ENCODE measurements at regions not wholly inside any gene's neighbourhood (a gene's known extent, or its start where the extent isn't known, plus 50 kb on each side); places are given as distances from the start of the nearest gene placed in this dataset.

- TF ChIP-seq CSRNP3 (CRISPR knock-in tag; IDR thresholded peaks at IDR 0.05) (no peak), ZNF565 (CRISPR knock-in tag; conservative IDR thresholded peaks at IDR 0.05; ENCODE audit: low read depth) (no peak), TOX (CRISPR knock-in tag; IDR thresholded peaks at IDR 0.05; ENCODE audit: borderline replicate concordance) (no peak), BACH2 (CRISPR knock-in tag; IDR thresholded peaks at IDR 0.05; ENCODE audit: borderline replicate concordance) (no peak), ARNTL (CRISPR knock-in tag; IDR thresholded peaks at IDR 0.05; ENCODE audit: borderline replicate concordance, low read depth) (no peak), ZNF70 (CRISPR knock-in tag; IDR thresholded peaks at IDR 0.05) (no peak), RARB (CRISPR knock-in tag; IDR thresholded peaks at IDR 0.05) (no peak), OSR1 (CRISPR knock-in tag; IDR thresholded peaks at IDR 0.05) (no peak), ZNF8 (CRISPR knock-in tag; IDR thresholded peaks at IDR 0.05) (no peak)
- TF ChIP-seq, protein P1, sequence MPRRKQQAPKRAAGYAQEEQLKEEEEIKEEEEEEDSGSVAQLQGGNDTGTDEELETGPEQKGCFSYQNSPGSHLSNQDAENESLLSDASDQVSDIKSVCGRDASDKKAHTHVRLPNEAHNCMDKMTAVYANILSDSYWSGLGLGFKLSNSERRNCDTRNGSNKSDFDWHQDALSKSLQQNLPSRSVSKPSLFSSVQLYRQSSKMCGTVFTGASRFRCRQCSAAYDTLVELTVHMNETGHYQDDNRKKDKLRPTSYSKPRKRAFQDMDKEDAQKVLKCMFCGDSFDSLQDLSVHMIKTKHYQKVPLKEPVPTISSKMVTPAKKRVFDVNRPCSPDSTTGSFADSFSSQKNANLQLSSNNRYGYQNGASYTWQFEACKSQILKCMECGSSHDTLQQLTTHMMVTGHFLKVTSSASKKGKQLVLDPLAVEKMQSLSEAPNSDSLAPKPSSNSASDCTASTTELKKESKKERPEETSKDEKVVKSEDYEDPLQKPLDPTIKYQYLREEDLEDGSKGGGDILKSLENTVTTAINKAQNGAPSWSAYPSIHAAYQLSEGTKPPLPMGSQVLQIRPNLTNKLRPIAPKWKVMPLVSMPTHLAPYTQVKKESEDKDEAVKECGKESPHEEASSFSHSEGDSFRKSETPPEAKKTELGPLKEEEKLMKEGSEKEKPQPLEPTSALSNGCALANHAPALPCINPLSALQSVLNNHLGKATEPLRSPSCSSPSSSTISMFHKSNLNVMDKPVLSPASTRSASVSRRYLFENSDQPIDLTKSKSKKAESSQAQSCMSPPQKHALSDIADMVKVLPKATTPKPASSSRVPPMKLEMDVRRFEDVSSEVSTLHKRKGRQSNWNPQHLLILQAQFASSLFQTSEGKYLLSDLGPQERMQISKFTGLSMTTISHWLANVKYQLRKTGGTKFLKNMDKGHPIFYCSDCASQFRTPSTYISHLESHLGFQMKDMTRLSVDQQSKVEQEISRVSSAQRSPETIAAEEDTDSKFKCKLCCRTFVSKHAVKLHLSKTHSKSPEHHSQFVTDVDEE (CRISPR knock-in tag; IDR thresholded peaks at IDR 0.05) = no peak
- no peak for ATAC-seq
These were observed 1069.5 kb downstream of the DIAPH3 start for GRCh38 chr13:59094181-59094580.

DNA sequence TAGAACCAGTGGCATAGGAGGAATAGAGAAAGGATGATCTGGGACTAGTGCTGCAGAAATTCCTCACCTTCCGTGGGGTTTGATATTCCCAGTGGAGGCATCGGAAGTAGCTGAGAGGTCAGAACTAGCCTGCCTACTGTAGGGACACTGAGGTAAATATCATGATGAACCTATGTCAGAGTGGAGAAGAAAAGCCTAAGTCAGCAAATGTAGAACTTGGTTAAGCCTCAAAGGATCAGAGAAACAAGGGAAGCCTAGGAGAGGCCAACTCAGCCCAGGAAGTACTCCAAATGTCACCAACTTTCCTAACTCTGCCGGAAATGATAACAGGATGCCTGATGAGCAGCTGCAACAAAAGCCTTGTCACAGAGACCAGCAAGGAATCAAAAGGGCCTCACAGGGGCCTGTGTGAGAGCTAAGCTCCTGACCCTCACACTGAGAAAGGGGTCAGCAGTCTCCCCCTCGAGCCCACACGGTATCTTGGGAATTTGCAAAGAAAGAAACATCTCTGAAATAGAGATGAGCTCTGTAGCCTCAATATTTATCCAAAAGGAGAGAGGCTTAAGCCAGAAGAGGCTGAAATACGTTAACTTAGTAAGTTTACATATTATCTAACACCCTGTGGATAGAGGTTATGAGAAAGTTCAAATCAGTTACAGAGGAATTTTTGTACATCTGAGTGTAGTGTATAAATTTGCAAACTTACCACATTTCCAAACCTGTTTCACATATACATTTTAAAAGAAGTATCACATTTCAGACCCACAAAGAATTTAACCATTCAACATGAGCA is 1064.3 kb downstream of the DIAPH3 start:
- no peak for TF ChIP-seq SNAI2 (CRISPR knock-in tag; IDR thresholded peaks at IDR 0.05)
- TF ChIP-seq ZNF8 (CRISPR knock-in tag; IDR thresholded peaks at IDR 0.05) = no peak
- no peak for TF ChIP-seq ISL1 (CRISPR knock-in tag; IDR thresholded peaks at IDR 0.05)
- TF ChIP-seq ZNF70 (CRISPR knock-in tag; IDR thresholded peaks at IDR 0.05) = no peak
- TF ChIP-seq OSR1 (CRISPR knock-in tag; IDR thresholded peaks at IDR 0.05) = no peak
- no peak for TF ChIP-seq ZFP30 (CRISPR knock-in tag; IDR thresholded peaks at IDR 0.05)
- TF ChIP-seq POU6F1 (CRISPR knock-in tag; IDR thresholded peaks at IDR 0.05; ENCODE audit: borderline replicate concordance, low read depth) = no peak
- TF ChIP-seq TOX (CRISPR knock-in tag; IDR thresholded peaks at IDR 0.05; ENCODE audit: borderline replicate concordance) = no peak
- ATAC-seq = no peak

DNA sequence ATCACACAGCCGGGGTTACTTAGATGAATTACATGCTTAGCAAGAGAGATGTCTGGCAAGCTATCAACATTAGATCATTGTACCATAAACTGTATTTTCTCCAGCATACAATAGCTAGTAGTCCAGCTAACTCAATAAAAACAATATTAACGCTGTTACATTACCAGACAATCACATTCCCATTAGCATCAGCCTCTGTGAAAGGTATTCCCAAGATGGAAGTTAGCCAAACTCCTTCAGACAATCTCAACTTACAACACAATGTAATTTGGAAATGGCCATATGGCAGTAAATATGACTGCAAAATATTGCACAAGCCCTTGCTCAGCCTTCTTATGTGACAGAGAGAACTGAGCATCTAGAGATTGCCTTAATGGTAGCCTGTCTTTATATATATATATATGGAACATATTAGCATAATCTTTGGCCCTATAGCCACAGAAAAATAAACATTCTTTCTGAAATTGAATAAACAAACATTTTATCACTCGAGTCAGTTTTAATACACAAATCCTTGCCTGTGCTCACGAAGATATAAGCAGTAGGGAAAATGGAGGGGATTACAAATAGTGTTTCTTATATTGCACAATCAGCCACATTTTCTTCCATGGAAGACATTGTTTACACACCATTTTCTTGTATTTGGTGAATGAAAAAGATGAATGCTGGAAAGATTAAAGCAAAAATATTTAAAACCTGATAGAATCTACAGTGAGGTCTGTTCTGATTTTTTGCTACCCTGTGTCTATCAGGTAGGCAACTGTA is 1060.5 kb downstream of the DIAPH3 start:
- ATAC-seq = peak; percentile 93
- TF ChIP-seq SNAI2 (CRISPR knock-in tag; IDR thresholded peaks at IDR 0.05) = peak; percentile 82
- peak; percentile 64; the same call in 1 of the 2 replicates for TF ChIP-seq BACH2 (CRISPR knock-in tag; IDR thresholded peaks at IDR 0.05; ENCODE audit: borderline replicate concordance)
- no peak; the same call in 1 of the 2 replicates for TF ChIP-seq RARB (CRISPR knock-in tag; IDR thresholded peaks at IDR 0.05)
- TF ChIP-seq ARNTL (CRISPR knock-in tag; IDR thresholded peaks at IDR 0.05; ENCODE audit: borderline replicate concordance, low read depth) = no peak
- TF ChIP-seq POU6F1 (CRISPR knock-in tag; IDR thresholded peaks at IDR 0.05; ENCODE audit: borderline replicate concordance, low read depth) = peak; percentile 29; the same call in 1 of the 2 replicates
- no peak for TF ChIP-seq TOX (CRISPR knock-in tag; IDR thresholded peaks at IDR 0.05; ENCODE audit: borderline replicate concordance)
- TF ChIP-seq, protein P2, sequence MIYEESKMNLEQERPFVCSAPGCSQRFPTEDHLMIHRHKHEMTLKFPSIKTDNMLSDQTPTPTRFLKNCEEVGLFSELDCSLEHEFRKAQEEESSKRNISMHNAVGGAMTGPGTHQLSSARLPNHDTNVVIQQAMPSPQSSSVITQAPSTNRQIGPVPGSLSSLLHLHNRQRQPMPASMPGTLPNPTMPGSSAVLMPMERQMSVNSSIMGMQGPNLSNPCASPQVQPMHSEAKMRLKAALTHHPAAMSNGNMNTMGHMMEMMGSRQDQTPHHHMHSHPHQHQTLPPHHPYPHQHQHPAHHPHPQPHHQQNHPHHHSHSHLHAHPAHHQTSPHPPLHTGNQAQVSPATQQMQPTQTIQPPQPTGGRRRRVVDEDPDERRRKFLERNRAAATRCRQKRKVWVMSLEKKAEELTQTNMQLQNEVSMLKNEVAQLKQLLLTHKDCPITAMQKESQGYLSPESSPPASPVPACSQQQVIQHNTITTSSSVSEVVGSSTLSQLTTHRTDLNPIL (CRISPR knock-in tag; IDR thresholded peaks at IDR 0.05; ENCODE audit: low read depth) = peak; percentile 91
- TF ChIP-seq ZFP30 (CRISPR knock-in tag; IDR thresholded peaks at IDR 0.05) = no peak
- no peak; the same call in 1 of the 2 replicates for TF ChIP-seq PATZ1 (CRISPR knock-in tag; IDR thresholded peaks at IDR 0.05; ENCODE audit: borderline replicate concordance)
- TF ChIP-seq ESRRG (CRISPR knock-in tag; IDR thresholded peaks at IDR 0.05) = peak; percentile 92
- no peak for TF ChIP-seq ZNF565 (CRISPR knock-in tag; conservative IDR thresholded peaks at IDR 0.05; ENCODE audit: low read depth)
- TF ChIP-seq GLIS3 (CRISPR knock-in tag; IDR thresholded peaks at IDR 0.05) = peak; percentile 94
- peak; percentile 99 for TF ChIP-seq ISL1 (CRISPR knock-in tag; IDR thresholded peaks at IDR 0.05)
- 0 out of 2 replicates have a peak, but pooled peaks have one; percentile 27 for TF ChIP-seq ZFP3 (CRISPR knock-in tag; IDR thresholded peaks at IDR 0.05)
- TF ChIP-seq CSDC2 (CRISPR knock-in tag; IDR thresholded peaks at IDR 0.05) = peak; percentile 19; the same call in 1 of the 2 replicates
- no peak for TF ChIP-seq PPARA (CRISPR knock-in tag; IDR thresholded peaks at IDR 0.05; ENCODE audit: borderline replicate concordance)
- peak; percentile 91 for TF ChIP-seq CSRNP3 (CRISPR knock-in tag; IDR thresholded peaks at IDR 0.05)
- TF ChIP-seq ZC3H10 (CRISPR knock-in tag; IDR thresholded peaks at IDR 0.05) = 0 out of 2 replicates have a peak, but pooled peaks have one; percentile 45

Measured in SK-N-SH treated with all-trans-retinoic acid at 6 μM for 48 hours (cell line).